Transverse colon (tissue), 4 donors: ENCODE measurements at regions not wholly inside any gene's neighbourhood (a gene's known extent, or its start where the extent isn't known, plus 50 kb on each side); places are given as distances from the start of the nearest gene placed in this dataset.

Source experiments
- DNase-seq: peaks from one replicate; pipeline ENCODE4 v3.0.0-alpha.2; 2019
- H3K27ac ChIP-seq, 4 donors: fragments of 200-600 bp; sonication (generic); 2 replicates each; pipeline ENCODE4 v1.5.1; 2016 to 2018; ENCODE audit warnings: inconsistent platforms in 4 of 4
- H3K27me3 ChIP-seq: fragments of 200-600 bp; sonication (generic); 2 replicates; pipeline ENCODE4 v1.5.1; 2017; ENCODE audit warnings: inconsistent platforms
- H3K36me3 ChIP-seq, 4 donors: fragments of 200-600 bp; sonication (generic); 2 replicates each; pipeline ENCODE4 v1.5.1; 2017 to 2019; ENCODE audit warnings: inconsistent platforms in 4 of 4
- H3K4me1 ChIP-seq, 4 donors: fragments of 200-600 bp; sonication (generic); 2 replicates each; pipeline ENCODE4 v1.5.1; 2017 to 2020; ENCODE audit warnings: inconsistent platforms in 4 of 4
- H3K4me3 ChIP-seq, 4 donors: fragments of 200-600 bp; sonication (generic); 1 replicate in 1 of 4; 2 replicates in 3 of 4; pipeline versions ENCODE4 v1.5.1 to v1.6.1; 2017 to 2019; ENCODE audit warnings: inconsistent platforms in 4 of 4
- H3K9me3 ChIP-seq, 2 donors: fragments of 200-600 bp; sonication (generic); 2 replicates each; pipeline ENCODE4 v1.5.1; 2017 to 2019; ENCODE audit warnings: inconsistent platforms in 2 of 2
- CTCF ChIP-seq, 5 experiments: fragments of 200-600 bp in 3 of 5; fragments of 450-650 bp in 2 of 5; sonication (generic) in 3 of 5; IDR thresholded peaks; 1 replicate in 2 of 5; 2 replicates in 3 of 5; pipeline ENCODE4 v1.5.1; 2016 to 2017; ENCODE audit warnings: antibody characterized with exemption in 5 of 5, inconsistent platforms in 3 of 5, mild to moderate bottlenecking in 2 of 5, moderate library complexity in 1 of 5
- EP300 ChIP-seq: sonication (generic); formaldehyde crosslinking; IDR thresholded peaks from one replicate; pipeline ENCODE4 v1.6.1; 2017; ENCODE audit warnings: antibody characterized with exemption, low read depth
- POLR2A ChIP-seq: fragments of 450-650 bp; IDR thresholded peaks from one replicate; pipeline ENCODE4 v1.6.1; 2016; ENCODE audit warnings: antibody characterized with exemption, mild to moderate bottlenecking, moderate library complexity
- POLR2AphosphoS5 ChIP-seq, 3 donors: sonication (generic); formaldehyde crosslinking; IDR thresholded peaks; one replicate each; pipeline ENCODE4 v1.6.1; 2016; ENCODE audit warnings: antibody characterized with exemption in 3 of 3
- WGBS, 2 donors: methylation state at CpG; one replicate each; pipeline ENCODE4 v1.1.5; 2018; ENCODE audit warnings: low coverage in 1 of 2; 5-methylcytosine and 5-hydroxymethylcytosine counted together
- in situ Hi-C, 4 donors: fragments of 200-750 bp; cut with MboI; loops; one replicate each; pipeline versions ENCODE4 v1.15.0 to v1.15.1; 2017; ENCODE audit warnings: low sequenced_read_pairs in 3 of 4, low pct_ligation_motif_present in 1 of 4, low pct_unique_long_range_greater_than_20kb in 1 of 4
- intact Hi-C: fragments of 100-400 bp; cut with DNase I; formaldehyde crosslinking; loops from one replicate; pipeline ENCODE4 v1.15.1; 2023; ENCODE audit warnings: low total_unique reads

- TF ChIP-seq CTCF (IDR thresholded peaks at IDR 0.05) = no peak
- no peak for TF ChIP-seq POLR2AphosphoS5 (IDR thresholded peaks at IDR 0.05)
- TF ChIP-seq EP300 = no peak
- TF ChIP-seq POLR2A = no peak
- 38 to 66% methylated on average over 3 to 4 of the region's 4 CpGs for WGBS, 2 donors
- Histone ChIP-seq H3K27me3 (no peaks in the 10 kb centered on the region), H3K4me3 (no peak overlapping the region), H3K27ac (no peak overlapping the region), H3K9me3 (no peaks in the 10 kb centered on the region), H3K36me3 (no peaks in the 10 kb centered on the region), H3K4me1 (no peaks in the 10 kb centered on the region)
- no peak for DNase-seq
- in situ Hi-C loops = no loop called here
- intact Hi-C loops = no loop called here
These were observed 792.8 kb upstream of the NUDT12 start for GRCh38 chr5:104355350-104355749.

GRCh38 chr5:104353371-104353770 is 790.8 kb upstream of the NUDT12 start:
- intact Hi-C loops (no loop called here), in situ Hi-C loops (no loop called here)
- TF ChIP-seq POLR2AphosphoS5 (IDR thresholded peaks at IDR 0.05) (no peak), POLR2A (no peak)
- Histone ChIP-seq H3K36me3 (no peaks in the 10 kb centered on the region), H3K4me1 (no peaks in the 10 kb centered on the region), H3K27me3 (no peaks in the 10 kb centered on the region), H3K9me3 (no peaks in the 10 kb centered on the region), H3K27ac (no peak overlapping the region), H3K4me3 (no peak overlapping the region)
- 76 to 78% methylated on average over 4 of the region's 4 CpGs for WGBS, 2 donors
- no peak for DNase-seq

GRCh38 chr5:104352954-104353353 is 790.4 kb upstream of the NUDT12 start:
- TF ChIP-seq POLR2A = no peak
- no peak for TF ChIP-seq CTCF (IDR thresholded peaks at IDR 0.05)
- TF ChIP-seq POLR2AphosphoS5 (IDR thresholded peaks at IDR 0.05) = no peak
- no peak for TF ChIP-seq EP300
- no peaks in the 10 kb centered on the region for H3K27me3 ChIP-seq
- in situ Hi-C loops (no loop called here), intact Hi-C loops (no loop called here)
- H3K36me3 ChIP-seq = no peaks in the 10 kb centered on the region
- DNase-seq = no peak
- H3K4me3 ChIP-seq = no peak overlapping the region
- H3K4me1 ChIP-seq = no peaks in the 10 kb centered on the region
- WGBS, 2 donors = 80 to 94% methylated on average over 1 of the region's 1 CpG
- no peak overlapping the region for H3K27ac ChIP-seq
- no peaks in the 10 kb centered on the region for H3K9me3 ChIP-seq

- TF ChIP-seq POLR2A (no peak), POLR2AphosphoS5 (IDR thresholded peaks at IDR 0.05) (no peak), CTCF (IDR thresholded peaks at IDR 0.05) (no peak), EP300 (no peak)
- no peaks in the 10 kb centered on the region for H3K36me3 ChIP-seq
- no peaks in the 10 kb centered on the region for H3K27me3 ChIP-seq
- H3K9me3 ChIP-seq = no peaks in the 10 kb centered on the region
- H3K27ac ChIP-seq = no peak overlapping the region
- no peak for DNase-seq
- WGBS, 2 donors = 0 to 14% methylated on average over 1 of the region's 1 CpG
- H3K4me1 ChIP-seq = no peaks in the 10 kb centered on the region
- in situ Hi-C loops (no loop called here), intact Hi-C loops (no loop called here)
- no peak overlapping the region for H3K4me3 ChIP-seq
These were observed 784.6 kb upstream of the NUDT12 start for GRCh38 chr5:104347119-104347708.
